BE2C (cell line): ENCODE measurements at regions not wholly inside any gene's neighbourhood (a gene's known extent, or its start where the extent isn't known, plus 50 kb on each side); places are given as distances from the start of the nearest gene placed in this dataset.

ENCODE experiments used
- DNase-seq: peaks from one replicate; pipeline ENCODE4 v3.0.0-alpha.2; 2020
- H3K27me3 ChIP-seq: fragments of 250-450 bp; sonication (Bioruptor Pico); 2 replicates; pipeline ENCODE4 v1.5.1; 2020; ENCODE audit warnings: mild to moderate bottlenecking
- H3K36me3 ChIP-seq: fragments of 250-450 bp; sonication (Bioruptor Pico); 2 replicates; pipeline ENCODE4 v1.5.1; 2020; ENCODE audit warnings: mild to moderate bottlenecking
- H3K4me1 ChIP-seq: fragments of 250-450 bp; sonication (Bioruptor Pico); 2 replicates; pipeline ENCODE4 v1.5.1; 2020
- H3K4me3 ChIP-seq: 2 replicates; pipeline ENCODE4 v1.5.1; 2011; ENCODE audit warnings: low read depth, low read length
- H3K9me3 ChIP-seq: fragments of 250-450 bp; sonication (Bioruptor Pico); 2 replicates; pipeline ENCODE4 v1.5.1; 2020
- CTCF ChIP-seq: IDR thresholded peaks from 2 replicates; pipeline ENCODE4 v1.5.1; 2012; ENCODE audit warnings: mild to moderate bottlenecking, low read depth, low read length

- Histone ChIP-seq H3K27me3 (no peaks in the 10 kb centered on the region), H3K4me3 (no peak overlapping the region), H3K9me3 (no peaks in the 10 kb centered on the region), H3K36me3 (no peaks in the 10 kb centered on the region), H3K4me1 (no peaks in the 10 kb centered on the region)
- TF ChIP-seq CTCF, result no peak
- no peak for DNase-seq
Observed at GRCh38 chr6:168866534-168866933, 387.1 kb downstream of the THBS2 start.

DNA sequence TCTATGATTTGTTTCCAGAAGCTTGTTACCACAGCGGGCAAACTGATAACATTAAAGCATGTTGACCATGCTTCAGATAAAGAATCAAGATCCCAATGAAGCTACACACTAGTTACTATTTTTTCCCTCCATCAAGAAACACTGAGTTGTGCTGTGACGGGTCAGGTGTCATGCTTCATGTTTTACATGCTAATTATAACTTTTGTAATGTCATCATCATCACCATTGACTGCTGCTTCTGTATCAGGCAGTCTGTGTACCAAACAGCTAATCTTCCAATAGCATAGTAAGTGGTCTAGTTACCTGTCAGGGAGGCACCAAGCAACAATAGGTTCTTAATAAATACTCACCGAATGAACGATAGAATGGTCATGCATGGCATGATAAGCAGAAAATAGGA, 388.1 kb downstream of the THBS2 start:
- H3K27me3 ChIP-seq, result no peaks in the 10 kb centered on the region
- DNase-seq, result no peak
- TF ChIP-seq CTCF, result no peak
- H3K4me3 ChIP-seq, result no peak overlapping the region
- H3K36me3 ChIP-seq, result no peaks in the 10 kb centered on the region
- H3K9me3 ChIP-seq, result no peaks in the 10 kb centered on the region
- H3K4me1 ChIP-seq, result no peaks in the 10 kb centered on the region

GRCh38 chr6:168864541-168865460, 388.8 kb downstream of the THBS2 start:
- DNase-seq, result no peak
- H3K9me3 ChIP-seq, result no peaks in the 10 kb centered on the region
- H3K36me3 ChIP-seq, result no peaks in the 10 kb centered on the region
- no peaks in the 10 kb centered on the region for H3K27me3 ChIP-seq
- H3K4me1 ChIP-seq, result no peaks in the 10 kb centered on the region
- no peak for TF ChIP-seq CTCF
- H3K4me3 ChIP-seq, result no peak overlapping the region

GRCh38 chr6:168863467-168863866, 390.2 kb downstream of the THBS2 start:
- Histone ChIP-seq H3K4me1 (no peaks in the 10 kb centered on the region), H3K9me3 (no peaks in the 10 kb centered on the region), H3K36me3 (no peaks in the 10 kb centered on the region), H3K27me3 (no peaks in the 10 kb centered on the region), H3K4me3 (no peak overlapping the region)
- TF ChIP-seq CTCF, result no peak
- DNase-seq, result no peak

GRCh38 chr6:168862346-168862980, 391.2 kb downstream of the THBS2 start:
- Histone ChIP-seq H3K4me3 (no peak overlapping the region), H3K9me3 (no peaks in the 10 kb centered on the region), H3K36me3 (no peaks in the 10 kb centered on the region), H3K4me1 (no peaks in the 10 kb centered on the region), H3K27me3 (no peaks in the 10 kb centered on the region)
- TF ChIP-seq CTCF, result no peak
- DNase-seq, result no peak

GRCh38 chr6:168860987-168861386, 392.7 kb downstream of the THBS2 start:
- no peaks in the 10 kb centered on the region for H3K27me3 ChIP-seq
- H3K9me3 ChIP-seq, result no peaks in the 10 kb centered on the region
- no peak for DNase-seq
- H3K36me3 ChIP-seq, result no peaks in the 10 kb centered on the region
- H3K4me3 ChIP-seq, result no peak overlapping the region
- H3K4me1 ChIP-seq, result no peaks in the 10 kb centered on the region
- no peak for TF ChIP-seq CTCF
